Right cardiac atrium (tissue), 5 donors: ENCODE measurements at regions not wholly inside any gene's neighbourhood (a gene's known extent, or its start where the extent isn't known, plus 50 kb on each side); places are given as distances from the start of the nearest gene placed in this dataset.

ENCODE experiments used
- ATAC-seq, 2 donors: fragments of 200-7000 bp; cut with Tn5 transposase; one replicate each; pipeline versions ENCODE4 v1.8.0 to v1.9.1; 2020; ENCODE audit warnings: moderate library complexity in 2 of 2, mild to moderate bottlenecking in 1 of 2
- DNase-seq, 3 donors: peaks; one replicate each; pipeline ENCODE4 v3.0.0-alpha.2; 2020
- H3K27ac ChIP-seq: one replicate; pipeline ENCODE4 v1.5.1; 2013; ENCODE audit warnings: mild to moderate bottlenecking, low read length, control low read depth, moderate library complexity
- H3K27me3 ChIP-seq: one replicate; pipeline ENCODE4 v1.6.1; 2013; ENCODE audit not compliant: control insufficient read depth, insufficient read depth
- H3K4me1 ChIP-seq: one replicate; pipeline ENCODE4 v1.6.1; 2013; ENCODE audit warnings: low read length; ENCODE audit not compliant: control insufficient read depth, insufficient read depth
- H3K4me3 ChIP-seq: one replicate; pipeline ENCODE4 v1.5.1; 2013; ENCODE audit warnings: low read length, control low read depth
- H3K9me3 ChIP-seq: one replicate; pipeline ENCODE4 v1.6.1; 2013; ENCODE audit warnings: low read length; ENCODE audit not compliant: control insufficient read depth
- WGBS: extraction: QIAGEN DNeasy Blood & Tissue Kit; methylation state at CpG from one replicate; pipeline ENCODE4 v1.1.7; 2013; 5-methylcytosine and 5-hydroxymethylcytosine counted together
- intact Hi-C, 4 donors: fragments of 100-400 bp; cut with DNase I; formaldehyde crosslinking; loops; one replicate each; pipeline versions ENCODE4 v1.11.0 to v1.14.0; 2022 to 2023
- donor health status: healthy with polysubstance abuse.
- donor health status: DM: no; HTN: yes; CAD: no.
- donor health status: DM: no; HTN: no; CAD: no.
- donor health status: DM: no; HTN: yes; CAD: no; lungs with severe emphysema.
- donor health status: DM: yes; HTN: yes; CAD: no.

- H3K27me3 ChIP-seq: no peaks in the 10 kb centered on the region
- H3K27ac ChIP-seq: no peak overlapping the region
- intact Hi-C loops: no loop called here
- H3K4me1 ChIP-seq: no peaks in the 10 kb centered on the region
- ATAC-seq (no peak), DNase-seq (no peak)
- WGBS: 81% methylated on average over 3 of the region's 3 CpGs
- no peaks in the 10 kb centered on the region for H3K9me3 ChIP-seq
- no peak overlapping the region for H3K4me3 ChIP-seq
These were observed 431.5 kb upstream of the CNTN6 start for GRCh38 chr3:661356-661755.

- no peaks in the 10 kb centered on the region for H3K4me1 ChIP-seq
- 44% methylated on average over 2 of the region's 2 CpGs for WGBS
- H3K27me3 ChIP-seq: no peaks in the 10 kb centered on the region
- ATAC-seq (no peak), DNase-seq (no peak)
- H3K4me3 ChIP-seq: no peak overlapping the region
- H3K27ac ChIP-seq: no peak overlapping the region
- no peaks in the 10 kb centered on the region for H3K9me3 ChIP-seq
- intact Hi-C loops: no loop called here
These were observed 418.7 kb upstream of the CNTN6 start for GRCh38 chr3:674116-674515.

- no peak overlapping the region for H3K27ac ChIP-seq
- WGBS: 78% methylated on average over 4 of the region's 4 CpGs
- H3K4me3 ChIP-seq: no peak overlapping the region
- no peaks in the 10 kb centered on the region for H3K27me3 ChIP-seq
- H3K9me3 ChIP-seq: no peaks in the 10 kb centered on the region
- H3K4me1 ChIP-seq: no peaks in the 10 kb centered on the region
- DNase-seq: no peak
- intact Hi-C loops: no loop called here
- ATAC-seq: no peak
These were observed 417.0 kb upstream of the CNTN6 start for GRCh38 chr3:675846-676245.

GRCh38 chr3:683770-684169, 409.1 kb upstream of the CNTN6 start:
- DNase-seq (no peak), ATAC-seq (no peak)
- Histone ChIP-seq H3K9me3 (no peaks in the 10 kb centered on the region), H3K27ac (no peak overlapping the region), H3K4me1 (no peaks in the 10 kb centered on the region), H3K4me3 (no peak overlapping the region), H3K27me3 (no peaks in the 10 kb centered on the region)
- intact Hi-C loops: no loop called here
- 51% methylated on average over 2 of the region's 2 CpGs for WGBS

- Histone ChIP-seq H3K4me1 (no peaks in the 10 kb centered on the region), H3K27ac (no peak overlapping the region), H3K9me3 (no peaks in the 10 kb centered on the region), H3K27me3 (no peaks in the 10 kb centered on the region), H3K4me3 (no peak overlapping the region)
- 82% methylated on average over 4 of the region's 4 CpGs for WGBS
- ATAC-seq (peak in 1 of 2 donors; percentile 29), DNase-seq (no peak)
- intact Hi-C loops: no loop called here
These were observed 402.1 kb upstream of the CNTN6 start for GRCh38 chr3:690770-691169.

GRCh38 chr3:700514-700913, 392.3 kb upstream of the CNTN6 start:
- WGBS: 95% methylated on average over 2 of the region's 2 CpGs
- Histone ChIP-seq H3K4me1 (no peaks in the 10 kb centered on the region), H3K4me3 (no peak overlapping the region), H3K9me3 (no peaks in the 10 kb centered on the region), H3K27ac (no peak overlapping the region), H3K27me3 (no peaks in the 10 kb centered on the region)
- ATAC-seq (no peak), DNase-seq (no peak)
- intact Hi-C loops: no loop called here

GRCh38 chr3:707041-707440, 385.8 kb upstream of the CNTN6 start:
- H3K27me3 ChIP-seq: no peaks in the 10 kb centered on the region
- no peak for ATAC-seq
- H3K4me3 ChIP-seq: no peak overlapping the region
- H3K27ac ChIP-seq: no peak overlapping the region
- 40% methylated on average over 2 of the region's 2 CpGs for WGBS
- DNase-seq: no peak
- no peaks in the 10 kb centered on the region for H3K4me1 ChIP-seq
- no peaks in the 10 kb centered on the region for H3K9me3 ChIP-seq
- intact Hi-C loops: no loop called here

GRCh38 chr3:713006-713621, 379.7 kb upstream of the CNTN6 start:
- 59% methylated on average over 5 of the region's 5 CpGs for WGBS
- Histone ChIP-seq H3K27me3 (no peaks in the 10 kb centered on the region), H3K4me1 (no peaks in the 10 kb centered on the region), H3K27ac (no peak overlapping the region), H3K4me3 (no peak overlapping the region), H3K9me3 (no peaks in the 10 kb centered on the region)
- DNase-seq: no peak
- no peak for ATAC-seq
- intact Hi-C loops: no loop called here

- intact Hi-C loops: no loop called here
- WGBS: 87% methylated on average over 5 of the region's 5 CpGs
These were observed 378.7 kb upstream of the CNTN6 start for GRCh38 chr3:713947-714620.

GRCh38 chr3:721086-721485, 371.7 kb upstream of the CNTN6 start:
- no peaks in the 10 kb centered on the region for H3K9me3 ChIP-seq
- intact Hi-C loops: no loop called here
- no peak overlapping the region for H3K4me3 ChIP-seq
- no peaks in the 10 kb centered on the region for H3K4me1 ChIP-seq
- no peak for DNase-seq
- H3K27ac ChIP-seq: no peak overlapping the region
- WGBS: 75% methylated on average over 1 of the region's 1 CpG
- no peaks in the 10 kb centered on the region for H3K27me3 ChIP-seq
- no peak for ATAC-seq

More at GRCh38 chr3:713947-714620, 378.7 kb upstream of the CNTN6 start:
- H3K9me3 ChIP-seq: no peaks in the 10 kb centered on the region
- ATAC-seq: no peak
- H3K4me3 ChIP-seq: no peak overlapping the region
- no peaks in the 10 kb centered on the region for H3K27me3 ChIP-seq
- no peak overlapping the region for H3K27ac ChIP-seq
- DNase-seq: no peak
- H3K4me1 ChIP-seq: no peaks in the 10 kb centered on the region

- ATAC-seq (no peak), DNase-seq (no peak)
- Histone ChIP-seq H3K27me3 (no peaks in the 10 kb centered on the region), H3K9me3 (no peaks in the 10 kb centered on the region), H3K27ac (no peak overlapping the region), H3K4me1 (no peaks in the 10 kb centered on the region), H3K4me3 (no peak overlapping the region)
- intact Hi-C loops: no loop called here
- WGBS: 81% methylated on average over 3 of the region's 3 CpGs
These were observed 360.4 kb upstream of the CNTN6 start for GRCh38 chr3:732326-732928.
